ENCODE measurements at regions not wholly inside any gene's neighbourhood (a gene's known extent, or its start where the extent isn't known, plus 50 kb on each side); places are given as distances from the start of the nearest gene placed in this dataset.

GRCh38 chr15:96500508-96500907, 170.0 kb downstream of the NR2F2 start:
- Histone ChIP-seq H3K9me3 (replicated peaks in 1 of 11) (no peaks in the 10 kb centered on the region), H4K20me1 (no peaks in the 10 kb centered on the region), H3K4me2 (no peak overlapping the region), H3K9ac (no peak overlapping the region), H3K4me1 (peaks cover 0 to 4% (median 2%) of the 10 kb centered on the region in 10 experiments; a peak in 14 of 20 replicates), H3K4me3 (no peak overlapping the region), H3K27ac (no peak overlapping the region), H3K27me3 (no peaks in the 10 kb centered on the region), H3K36me3 (no peaks in the 10 kb centered on the region)
- no peak for TF ChIP-seq Cebpa-rat (IDR thresholded peaks at IDR 0.05)

- Histone ChIP-seq H3K4me1 (no peaks in the 10 kb centered on the region), H3K4me3 (no peak overlapping the region), H3K9me3 (replicated peaks in 1 of 11) (no peaks in the 10 kb centered on the region), H3K27ac (no peak overlapping the region), H3K9ac (no peak overlapping the region), H3K27me3 (no peaks in the 10 kb centered on the region), H3K4me2 (no peak overlapping the region), H4K20me1 (no peaks in the 10 kb centered on the region), H3K36me3 (no peaks in the 10 kb centered on the region)
- TF ChIP-seq Cebpa-rat (IDR thresholded peaks at IDR 0.05) = no peak
Measured at GRCh38 chr15:96501362-96501761, 170.9 kb downstream of the NR2F2 start.

- no peak overlapping the region for H3K9ac ChIP-seq
- H3K4me2 ChIP-seq = no peak overlapping the region
- H3K36me3 ChIP-seq = no peaks in the 10 kb centered on the region
- H3K27ac ChIP-seq = no peak overlapping the region
- no peaks in the 10 kb centered on the region for H3K27me3 ChIP-seq
- TF ChIP-seq Cebpa-rat (IDR thresholded peaks at IDR 0.05) = no peak
- no peaks in the 10 kb centered on the region for H4K20me1 ChIP-seq
- no peaks in the 10 kb centered on the region for H3K4me1 ChIP-seq
- H3K4me3 ChIP-seq = no peak overlapping the region
- H3K9me3 ChIP-seq (replicated peaks in 1 of 11) = no peaks in the 10 kb centered on the region
Measured at GRCh38 chr15:96502196-96502595, 171.7 kb downstream of the NR2F2 start.

GRCh38 chr15:96503276-96503675, 172.8 kb downstream of the NR2F2 start:
- no peaks in the 10 kb centered on the region for H4K20me1 ChIP-seq
- no peak for TF ChIP-seq Cebpa-rat (IDR thresholded peaks at IDR 0.05)

GRCh38 chr15:96504371-96504770, 173.9 kb downstream of the NR2F2 start:
- no peak for TF ChIP-seq Cebpa-rat (IDR thresholded peaks at IDR 0.05)
- Histone ChIP-seq H3K4me2 (no peak overlapping the region), H3K36me3 (no peaks in the 10 kb centered on the region), H4K20me1 (no peaks in the 10 kb centered on the region), H3K27me3 (no peaks in the 10 kb centered on the region), H3K4me1 (no peaks in the 10 kb centered on the region), H3K9ac (no peak overlapping the region), H3K9me3 (replicated peaks in 1 of 11) (no peaks in the 10 kb centered on the region), H3K4me3 (no peak overlapping the region), H3K27ac (no peak overlapping the region)

More at GRCh38 chr15:96503276-96503675, 172.8 kb downstream of the NR2F2 start:
- Histone ChIP-seq H3K4me3 (no peak overlapping the region), H3K36me3 (no peaks in the 10 kb centered on the region), H3K4me2 (no peak overlapping the region), H3K27me3 (no peaks in the 10 kb centered on the region), H3K27ac (no peak overlapping the region), H3K4me1 (no peaks in the 10 kb centered on the region), H3K9ac (no peak overlapping the region), H3K9me3 (replicated peaks in 1 of 11) (no peaks in the 10 kb centered on the region)

GRCh38 chr15:96505014-96505413, 174.5 kb downstream of the NR2F2 start:
- H3K4me3 ChIP-seq = no peak overlapping the region
- H3K36me3 ChIP-seq = no peaks in the 10 kb centered on the region
- H3K27ac ChIP-seq = no peak overlapping the region
- no peak overlapping the region for H3K4me2 ChIP-seq
- H3K27me3 ChIP-seq = no peaks in the 10 kb centered on the region
- no peak overlapping the region for H3K9ac ChIP-seq
- TF ChIP-seq Cebpa-rat (IDR thresholded peaks at IDR 0.05) = no peak
- no peaks in the 10 kb centered on the region for H3K9me3 ChIP-seq (replicated peaks in 1 of 11)
- H3K4me1 ChIP-seq = no peaks in the 10 kb centered on the region
- H4K20me1 ChIP-seq = no peaks in the 10 kb centered on the region

GRCh38 chr15:96514607-96515285, 184.2 kb downstream of the NR2F2 start:
- Histone ChIP-seq H3K36me3 (no peaks in the 10 kb centered on the region), H3K4me3 (no peak overlapping the region), H3K4me1 (no peaks in the 10 kb centered on the region), H4K20me1 (no peaks in the 10 kb centered on the region), H3K9ac (no peak overlapping the region), H3K9me3 (replicated peaks in 1 of 11) (peaks cover 0 to 10% (median 0%) of the 10 kb centered on the region in 11 experiments; a peak in 1 of 22 replicates), H3K27me3 (no peaks in the 10 kb centered on the region), H3K27ac (no peak overlapping the region), H3K4me2 (no peak overlapping the region)
- TF ChIP-seq Cebpa-rat (IDR thresholded peaks at IDR 0.05) = no peak

- Histone ChIP-seq H3K4me2 (no peak overlapping the region), H4K20me1 (no peaks in the 10 kb centered on the region), H3K27ac (no peak overlapping the region), H3K9me3 (replicated peaks in 1 of 11) (peaks cover 0 to 10% (median 0%) of the 10 kb centered on the region in 11 experiments; a peak in 1 of 22 replicates), H3K4me1 (no peaks in the 10 kb centered on the region), H3K9ac (no peak overlapping the region), H3K36me3 (no peaks in the 10 kb centered on the region), H3K27me3 (no peaks in the 10 kb centered on the region), H3K4me3 (no peak overlapping the region)
- TF ChIP-seq Cebpa-rat (IDR thresholded peaks at IDR 0.05) = no peak
Measured at GRCh38 chr15:96515371-96515770, 184.9 kb downstream of the NR2F2 start.

GRCh38 chr15:96521386-96521785, 190.9 kb downstream of the NR2F2 start:
- Histone ChIP-seq H3K27me3 (no peaks in the 10 kb centered on the region), H3K4me2 (no peak overlapping the region), H3K36me3 (no peaks in the 10 kb centered on the region), H3K4me1 (no peaks in the 10 kb centered on the region), H4K20me1 (no peaks in the 10 kb centered on the region), H3K4me3 (no peak overlapping the region), H3K9ac (no peak overlapping the region), H3K27ac (no peak overlapping the region), H3K9me3 (replicated peaks in 1 of 11) (peaks cover 0 to 5% (median 0%) of the 10 kb centered on the region in 11 experiments; a peak in 1 of 22 replicates)
- TF ChIP-seq Cebpa-rat (IDR thresholded peaks at IDR 0.05) = no peak

GRCh38 chr15:96524676-96525417, 194.3 kb downstream of the NR2F2 start:
- no peak overlapping the region for H3K27ac ChIP-seq
- no peaks in the 10 kb centered on the region for H3K4me1 ChIP-seq
- H3K36me3 ChIP-seq = no peaks in the 10 kb centered on the region
- no peaks in the 10 kb centered on the region for H4K20me1 ChIP-seq
- no peaks in the 10 kb centered on the region for H3K27me3 ChIP-seq
- no peak overlapping the region for H3K4me2 ChIP-seq
- no peaks in the 10 kb centered on the region; a peak in 1 of 22 replicates for H3K9me3 ChIP-seq (replicated peaks in 1 of 11)
- H3K9ac ChIP-seq = no peak overlapping the region
- TF ChIP-seq Cebpa-rat (IDR thresholded peaks at IDR 0.05) = no peak
- H3K4me3 ChIP-seq = no peak overlapping the region

All from BLaER1 treated with 17β-estradiol and CSF1 and Interleukin-3, amounts not matched to agents 10 nM and 100 nM (cell line).